ENCODE measurements at regions not wholly inside any gene's neighbourhood (a gene's known extent, or its start where the extent isn't known, plus 50 kb on each side); places are given as distances from the start of the nearest gene placed in this dataset.
"Not testable (repeated sequence)": the region's sequence is repeated elsewhere in the genome, so short reads cannot be mapped to it uniquely, and the experiment has no call there.

DNA sequence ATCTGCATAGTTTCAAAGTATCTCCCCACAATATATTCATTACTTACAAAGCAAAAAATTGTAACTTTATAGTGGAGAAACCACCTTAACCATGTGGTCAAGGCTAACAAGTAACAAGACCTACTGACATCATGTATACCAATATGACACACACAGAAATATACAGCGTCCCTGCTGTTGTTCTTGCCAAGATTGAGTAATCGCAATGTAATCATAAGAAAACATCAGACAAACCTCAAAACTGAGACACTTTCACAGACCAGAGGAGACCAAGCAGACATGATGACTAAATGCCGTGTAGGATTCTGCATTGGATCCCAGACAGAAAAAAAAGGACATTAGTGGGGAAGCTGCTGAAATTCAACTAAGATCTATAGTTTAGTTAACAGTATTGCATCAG is 123.0 kb downstream of the ACAA2 start:
- no peaks in the 10 kb centered on the region for H3K9me3 ChIP-seq (ENCODE audit: control insufficient read depth, low read length)
- no peak overlapping the region for H3K4me3 ChIP-seq (ENCODE audit: low read length in 2 of 2)
- ATAC-seq (ENCODE audit: low FRiP score) = no peak
- H3K27me3 ChIP-seq (ENCODE audit: control insufficient read depth in 1 of 2, insufficient read depth in 2 of 2, low read length in 1 of 2) = no peaks in the 10 kb centered on the region
- no peaks in the 10 kb centered on the region for H3K4me1 ChIP-seq (ENCODE audit: control insufficient read depth in 1 of 2, insufficient read depth in 2 of 2, low read length in 2 of 2)
- intact Hi-C loops (cut with DNase I) = no loop called here
- H3K27ac ChIP-seq (ENCODE audit: low read depth in 1 of 2, low read length in 2 of 2) = no peak overlapping the region
- WGBS, 2 donors = 19 to 31% methylated on average over 3 of the region's 3 CpGs
- no peak for DNase-seq
- no peaks in the 10 kb centered on the region for H3K36me3 ChIP-seq (ENCODE audit: control insufficient read depth in 1 of 2, insufficient read depth in 2 of 2, low read length in 1 of 2)

DNA sequence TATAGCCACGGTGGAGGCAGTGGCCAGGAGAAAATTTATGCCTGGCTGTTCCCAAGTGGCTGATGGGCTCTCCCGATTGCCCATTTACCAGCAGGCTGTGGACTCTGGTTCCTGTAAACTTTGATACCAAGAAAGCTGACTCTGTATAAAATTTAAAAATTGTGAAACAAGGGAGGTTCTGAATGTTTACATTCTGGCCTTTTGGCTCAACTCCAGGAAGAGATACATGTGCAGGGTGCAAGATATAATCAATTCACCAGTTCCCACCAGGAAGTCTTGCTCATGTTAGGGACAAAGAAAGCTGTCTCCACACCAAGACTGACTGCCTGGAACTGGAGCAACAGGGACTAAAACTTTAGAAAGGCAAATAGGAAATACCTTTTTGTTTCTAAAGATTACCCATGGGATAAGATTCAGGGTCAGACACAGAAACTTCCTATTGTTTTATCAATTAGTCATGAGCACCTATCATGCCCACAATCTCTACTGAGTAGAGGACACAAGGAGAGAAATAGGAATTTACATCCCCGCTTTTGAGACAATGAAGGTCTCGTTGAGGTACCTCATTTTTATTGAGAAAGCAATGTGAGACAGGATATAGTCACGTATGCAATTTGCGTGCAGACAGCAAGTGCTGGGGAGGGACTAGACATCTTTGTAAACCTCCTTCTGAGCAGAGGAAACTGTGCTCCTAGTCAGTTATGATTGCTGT is 123.5 kb downstream of the LIPG start:
- 67% methylated on average over 6 of the region's 6 CpGs for WGBS, 2 donors

DNA sequence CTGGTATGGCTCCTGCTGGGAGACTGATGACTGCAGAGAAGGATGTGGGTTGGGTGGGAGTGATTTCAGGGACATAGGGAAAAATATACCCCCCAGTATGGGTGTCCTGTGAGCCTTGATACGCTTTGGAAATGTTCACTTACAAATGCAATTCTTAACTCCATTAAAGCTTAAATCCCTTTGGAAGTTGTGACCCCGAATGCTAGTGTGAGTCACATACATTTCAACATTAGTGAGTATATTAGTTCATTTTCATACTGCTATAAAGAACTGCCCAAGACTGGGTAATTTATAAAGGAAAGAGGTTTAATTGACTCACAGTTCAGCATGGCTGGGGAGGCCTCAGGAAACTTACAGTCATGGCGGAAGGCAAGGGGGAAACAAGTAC is 120.9 kb downstream of the LIPG start:
- ATAC-seq (ENCODE audit: low FRiP score); H3K4me3 ChIP-seq (ENCODE audit: low read length in 2 of 2); intact Hi-C loops (cut with DNase I); DNase-seq; H3K27me3 ChIP-seq (ENCODE audit: control insufficient read depth in 1 of 2, insufficient read depth in 2 of 2, low read length in 1 of 2); H3K36me3 ChIP-seq (ENCODE audit: control insufficient read depth in 1 of 2, insufficient read depth in 2 of 2, low read length in 1 of 2); H3K9me3 ChIP-seq (ENCODE audit: control insufficient read depth, low read length); H3K4me1 ChIP-seq (ENCODE audit: control insufficient read depth in 1 of 2, insufficient read depth in 2 of 2, low read length in 2 of 2); H3K27ac ChIP-seq (ENCODE audit: low read depth in 1 of 2, low read length in 2 of 2): not testable (repeated sequence)
- 96 to 98% methylated on average over 3 of the region's 3 CpGs for WGBS, 2 donors

More for the DNA sequence above, 123.5 kb downstream of the LIPG start:
- H3K4me3 ChIP-seq (ENCODE audit: low read length in 2 of 2) = no peak overlapping the region
- ATAC-seq (ENCODE audit: low FRiP score) (no peak), DNase-seq (no peak)
- H3K36me3 ChIP-seq (ENCODE audit: control insufficient read depth in 1 of 2, insufficient read depth in 2 of 2, low read length in 1 of 2) = no peaks in the 10 kb centered on the region
- H3K4me1 ChIP-seq (ENCODE audit: control insufficient read depth in 1 of 2, insufficient read depth in 2 of 2, low read length in 2 of 2) = no peaks in the 10 kb centered on the region
- intact Hi-C loops (cut with DNase I) = no loop called here
- H3K9me3 ChIP-seq (ENCODE audit: control insufficient read depth, low read length) = peaks cover 2% of the 10 kb centered on the region
- no peaks in the 10 kb centered on the region for H3K27me3 ChIP-seq (ENCODE audit: control insufficient read depth in 1 of 2, insufficient read depth in 2 of 2, low read length in 1 of 2)
- no peak overlapping the region for H3K27ac ChIP-seq (ENCODE audit: low read depth in 1 of 2, low read length in 2 of 2)

DNA sequence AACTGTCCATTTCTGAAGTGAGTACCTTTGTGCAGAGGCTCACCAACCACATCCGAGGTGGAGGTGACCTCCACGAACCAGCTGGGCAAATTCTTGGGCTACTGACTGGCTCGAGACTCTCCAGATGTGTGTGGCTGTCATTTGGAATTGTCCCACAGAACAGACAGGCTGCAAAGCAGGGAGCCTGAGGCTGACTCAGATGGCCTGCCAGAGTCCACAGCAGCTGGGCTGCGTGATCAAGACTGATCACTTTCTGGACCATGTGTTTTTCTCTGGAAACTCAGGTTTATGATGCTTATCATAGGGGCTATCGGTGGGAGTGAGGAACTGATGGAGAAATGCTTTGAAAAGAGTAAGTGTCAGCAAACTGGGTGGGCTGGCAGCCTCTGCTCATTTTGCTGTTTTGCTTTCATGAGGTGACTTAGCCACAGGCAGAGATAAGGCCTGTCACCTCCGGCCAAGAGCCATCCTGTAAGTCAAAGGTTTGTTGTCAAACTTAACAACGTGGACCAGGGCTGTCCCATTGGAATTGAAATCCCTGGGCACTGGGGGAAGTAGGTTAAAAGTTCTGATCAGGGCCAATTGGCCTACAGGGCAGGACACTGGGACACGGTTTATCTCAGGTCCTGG is 120.4 kb downstream of the LIPG start:
- whole genome bisulfite sequencing, 2 donors = 72 to 76% methylated on average over 8 of the region's 8 CpGs
- Histone ChIP-seq H3K4me1 (ENCODE audit: control insufficient read depth in 1 of 2, insufficient read depth in 2 of 2, low read length in 2 of 2) (no peaks in the 10 kb centered on the region), H3K27me3 (ENCODE audit: control insufficient read depth in 1 of 2, insufficient read depth in 2 of 2, low read length in 1 of 2) (no peaks in the 10 kb centered on the region), H3K9me3 (ENCODE audit: control insufficient read depth, low read length) (peaks cover 2% of the 10 kb centered on the region), H3K36me3 (ENCODE audit: control insufficient read depth in 1 of 2, insufficient read depth in 2 of 2, low read length in 1 of 2) (no peaks in the 10 kb centered on the region), H3K27ac (ENCODE audit: low read depth in 1 of 2, low read length in 2 of 2) (no peak overlapping the region), H3K4me3 (ENCODE audit: low read length in 2 of 2) (no peak overlapping the region)
- ATAC-seq (ENCODE audit: low FRiP score) (no peak), DNase-seq (no peak)
- intact Hi-C loops (cut with DNase I) = no loop called here

DNA sequence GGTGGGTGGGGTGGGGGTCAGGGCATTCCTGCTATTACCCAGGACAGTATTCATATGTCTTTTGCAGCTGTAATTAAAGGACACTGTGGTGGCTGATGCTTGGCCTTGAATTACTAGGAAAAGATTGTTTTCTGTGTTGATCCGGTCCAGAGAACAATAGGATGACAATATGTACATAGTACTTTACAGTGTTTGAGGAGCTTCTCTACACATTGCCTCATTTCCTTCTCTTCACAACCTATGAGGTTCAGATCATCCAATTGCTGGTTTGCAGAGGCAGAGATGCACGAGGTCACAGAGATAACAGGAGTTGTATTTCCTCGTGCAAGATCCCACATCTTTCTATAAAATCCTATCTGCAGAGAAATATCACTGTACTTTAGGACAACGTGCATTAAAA is 119.5 kb downstream of the LIPG start:
- 87 to 93% methylated on average over 4 of the region's 4 CpGs for WGBS, 2 donors
- H3K4me1 ChIP-seq (ENCODE audit: control insufficient read depth in 1 of 2, insufficient read depth in 2 of 2, low read length in 2 of 2) = no peaks in the 10 kb centered on the region
- DNase-seq = no peak
- H3K27me3 ChIP-seq (ENCODE audit: control insufficient read depth in 1 of 2, insufficient read depth in 2 of 2, low read length in 1 of 2) = no peaks in the 10 kb centered on the region
- H3K9me3 ChIP-seq (ENCODE audit: control insufficient read depth, low read length) = peaks cover 2% of the 10 kb centered on the region
- no peak overlapping the region for H3K27ac ChIP-seq (ENCODE audit: low read depth in 1 of 2, low read length in 2 of 2)
- no peak overlapping the region for H3K4me3 ChIP-seq (ENCODE audit: low read length in 2 of 2)
- H3K36me3 ChIP-seq (ENCODE audit: control insufficient read depth in 1 of 2, insufficient read depth in 2 of 2, low read length in 1 of 2) = no peaks in the 10 kb centered on the region
- intact Hi-C loops (cut with DNase I) = no loop called here
- ATAC-seq (ENCODE audit: low FRiP score) = no peak

DNA sequence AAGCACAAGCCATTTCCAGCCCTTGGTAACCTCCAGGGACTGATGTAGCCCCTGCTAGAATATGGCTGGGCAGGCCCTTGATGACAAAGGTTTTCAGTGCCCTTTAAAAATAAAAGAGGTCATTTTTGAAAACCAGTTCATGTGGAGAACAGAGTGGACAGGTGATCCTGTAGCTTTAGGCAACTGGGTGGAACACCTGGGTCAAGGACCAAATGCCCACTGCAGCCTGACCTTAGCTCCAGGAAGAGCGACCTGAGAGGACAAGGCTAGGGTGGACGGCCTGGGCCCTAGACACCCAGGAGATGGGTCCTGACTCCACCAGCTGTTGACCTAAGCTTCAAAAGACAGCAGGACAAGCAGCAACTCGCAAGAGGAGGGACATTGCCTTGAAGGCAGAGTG is 116.6 kb downstream of the LIPG start:
- no peaks in the 10 kb centered on the region for H3K27me3 ChIP-seq (ENCODE audit: control insufficient read depth in 1 of 2, insufficient read depth in 2 of 2, low read length in 1 of 2)
- no peak overlapping the region for H3K4me3 ChIP-seq (ENCODE audit: low read length in 2 of 2)
- H3K36me3 ChIP-seq (ENCODE audit: control insufficient read depth in 1 of 2, insufficient read depth in 2 of 2, low read length in 1 of 2) = no peaks in the 10 kb centered on the region
- H3K9me3 ChIP-seq (ENCODE audit: control insufficient read depth, low read length) = peaks cover 4% of the 10 kb centered on the region
- H3K4me1 ChIP-seq (ENCODE audit: control insufficient read depth in 1 of 2, insufficient read depth in 2 of 2, low read length in 2 of 2) = no peaks in the 10 kb centered on the region
- no peak for ATAC-seq (ENCODE audit: low FRiP score)
- H3K27ac ChIP-seq (ENCODE audit: low read depth in 1 of 2, low read length in 2 of 2) = no peak overlapping the region
- intact Hi-C loops (cut with DNase I) = no loop called here
- WGBS, 2 donors = 85 to 97% methylated on average over 3 of the region's 3 CpGs
- DNase-seq = no peak

DNA sequence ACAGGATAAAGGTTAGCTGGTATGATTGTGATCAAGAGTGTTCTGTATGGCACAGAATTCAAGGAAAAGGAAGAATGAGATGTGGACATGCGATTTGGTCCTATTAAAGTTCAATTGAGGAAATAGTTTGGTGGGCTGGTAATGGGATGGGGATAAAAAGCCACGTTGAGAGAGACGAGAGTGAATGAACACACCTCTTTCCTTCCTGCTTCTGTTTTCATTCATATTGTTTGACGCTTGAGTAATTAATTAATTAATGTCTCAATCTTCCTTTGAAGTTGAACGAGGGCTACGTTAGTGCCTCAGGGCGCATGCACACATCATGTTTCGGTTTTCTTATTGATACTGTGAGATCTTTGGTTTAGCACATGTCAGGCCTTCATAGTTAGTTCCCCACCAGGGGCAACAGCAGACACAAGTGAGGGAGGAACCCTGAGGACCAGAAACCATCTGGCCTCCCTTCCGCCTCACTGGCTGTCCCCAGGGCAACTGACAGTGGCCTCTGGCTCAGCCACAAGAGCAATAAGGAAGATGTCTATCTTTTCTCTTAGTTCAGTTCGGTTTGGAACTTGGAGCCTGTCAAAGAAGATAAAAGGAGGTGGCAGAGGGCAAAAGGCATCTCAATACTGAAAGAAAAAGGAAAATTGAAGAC is 116.0 kb downstream of the LIPG start:
- no peaks in the 10 kb centered on the region for H3K27me3 ChIP-seq (ENCODE audit: control insufficient read depth in 1 of 2, insufficient read depth in 2 of 2, low read length in 1 of 2)
- ATAC-seq (ENCODE audit: low FRiP score) (no peak), DNase-seq (no peak)
- H3K36me3 ChIP-seq (ENCODE audit: control insufficient read depth in 1 of 2, insufficient read depth in 2 of 2, low read length in 1 of 2) = no peaks in the 10 kb centered on the region
- intact Hi-C loops (cut with DNase I) = no loop called here
- no peak overlapping the region for H3K27ac ChIP-seq (ENCODE audit: low read depth in 1 of 2, low read length in 2 of 2)
- H3K9me3 ChIP-seq (ENCODE audit: control insufficient read depth, low read length) = peaks cover 5% of the 10 kb centered on the region
- H3K4me1 ChIP-seq (ENCODE audit: control insufficient read depth in 1 of 2, insufficient read depth in 2 of 2, low read length in 2 of 2) = no peaks in the 10 kb centered on the region
- no peak overlapping the region for H3K4me3 ChIP-seq (ENCODE audit: low read length in 2 of 2)
- 84 to 87% methylated on average over 10 of the region's 10 CpGs for WGBS, 2 donors

DNA sequence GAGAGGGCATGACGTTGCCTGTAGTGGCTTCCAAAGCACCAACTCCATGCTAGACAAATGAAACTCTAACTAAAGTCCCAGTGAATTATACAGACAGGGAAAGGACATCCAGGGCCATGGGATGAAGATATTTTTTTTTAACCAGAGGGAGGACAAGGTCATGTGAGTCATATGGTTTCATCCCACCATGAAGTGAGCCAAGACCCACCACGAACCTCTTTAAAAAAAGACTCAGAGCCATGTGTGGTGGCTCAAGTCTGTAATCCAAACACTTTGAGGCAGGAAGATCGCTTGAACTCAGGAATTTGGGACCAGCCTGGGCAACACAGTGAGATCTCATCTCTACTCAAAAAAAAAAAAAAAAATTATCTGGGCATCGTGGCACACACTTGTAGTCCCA is 115.2 kb downstream of the LIPG start:
- no peaks in the 10 kb centered on the region for H3K36me3 ChIP-seq (ENCODE audit: control insufficient read depth in 1 of 2, insufficient read depth in 2 of 2, low read length in 1 of 2)
- H3K27me3 ChIP-seq (ENCODE audit: control insufficient read depth in 1 of 2, insufficient read depth in 2 of 2, low read length in 1 of 2) = no peaks in the 10 kb centered on the region
- H3K4me3 ChIP-seq (ENCODE audit: low read length in 2 of 2) = no peak overlapping the region
- H3K9me3 ChIP-seq (ENCODE audit: control insufficient read depth, low read length) = peaks cover 3% of the 10 kb centered on the region
- no peaks in the 10 kb centered on the region for H3K4me1 ChIP-seq (ENCODE audit: control insufficient read depth in 1 of 2, insufficient read depth in 2 of 2, low read length in 2 of 2)
- intact Hi-C loops (cut with DNase I) = no loop called here
- ATAC-seq (ENCODE audit: low FRiP score) = no peak
- H3K27ac ChIP-seq (ENCODE audit: low read depth in 1 of 2, low read length in 2 of 2) = no peak overlapping the region
- DNase-seq = no peak
- WGBS, 2 donors = 85 to 91% methylated on average over 4 of the region's 4 CpGs

DNA sequence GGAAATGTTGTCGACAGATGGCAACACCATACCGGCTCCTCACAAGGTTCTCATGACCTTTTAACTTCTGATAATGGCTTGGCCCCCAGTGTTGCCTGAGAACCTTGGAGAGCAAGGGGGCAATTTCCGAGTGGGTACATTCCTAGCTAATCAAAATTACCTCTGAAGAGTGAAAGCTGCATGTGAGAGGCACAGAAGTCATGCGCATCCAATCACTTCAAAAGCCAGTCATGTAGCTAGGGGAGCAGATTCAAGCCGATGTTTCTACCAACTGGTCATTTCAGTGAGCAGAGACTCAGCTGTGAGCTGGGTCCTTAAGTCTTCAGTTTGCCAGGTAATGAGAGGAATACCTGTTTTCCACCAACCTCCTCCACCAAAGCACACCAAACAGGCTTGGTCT is 111.4 kb downstream of the LIPG start:
- ATAC-seq (ENCODE audit: low FRiP score) (no peak), DNase-seq (no peak)
- WGBS, 2 donors = 78 to 79% methylated on average over 5 of the region's 5 CpGs
- no peak overlapping the region for H3K4me3 ChIP-seq (ENCODE audit: low read length in 2 of 2)
- H3K4me1 ChIP-seq (ENCODE audit: control insufficient read depth in 1 of 2, insufficient read depth in 2 of 2, low read length in 2 of 2) = no peaks in the 10 kb centered on the region
- intact Hi-C loops (cut with DNase I) = no loop called here
- H3K27me3 ChIP-seq (ENCODE audit: control insufficient read depth in 1 of 2, insufficient read depth in 2 of 2, low read length in 1 of 2) = peaks cover 0 to 2% of the 10 kb centered on the region in 2 donors
- peaks cover 3% of the 10 kb centered on the region for H3K9me3 ChIP-seq (ENCODE audit: control insufficient read depth, low read length)
- no peaks in the 10 kb centered on the region for H3K36me3 ChIP-seq (ENCODE audit: control insufficient read depth in 1 of 2, insufficient read depth in 2 of 2, low read length in 1 of 2)
- H3K27ac ChIP-seq (ENCODE audit: low read depth in 1 of 2, low read length in 2 of 2) = no peak overlapping the region

All from aorta (tissue), 5 donors.